BE2C (cell line): ENCODE measurements at regions not wholly inside any gene's neighbourhood (a gene's known extent, or its start where the extent isn't known, plus 50 kb on each side); places are given as distances from the start of the nearest gene placed in this dataset.
"Not testable (repeated sequence)": the region's sequence is repeated elsewhere in the genome, so short reads cannot be mapped to it uniquely, and the experiment has no call there.

Source experiments
- DNase-seq: peaks from one replicate; pipeline ENCODE4 v3.0.0-alpha.2; 2020
- H3K27me3 ChIP-seq: fragments of 250-450 bp; sonication (Bioruptor Pico); 2 replicates; pipeline ENCODE4 v1.5.1; 2020; ENCODE audit warnings: mild to moderate bottlenecking
- H3K36me3 ChIP-seq: fragments of 250-450 bp; sonication (Bioruptor Pico); 2 replicates; pipeline ENCODE4 v1.5.1; 2020; ENCODE audit warnings: mild to moderate bottlenecking
- H3K4me1 ChIP-seq: fragments of 250-450 bp; sonication (Bioruptor Pico); 2 replicates; pipeline ENCODE4 v1.5.1; 2020
- H3K4me3 ChIP-seq: 2 replicates; pipeline ENCODE4 v1.5.1; 2011; ENCODE audit warnings: low read depth, low read length
- H3K9me3 ChIP-seq: fragments of 250-450 bp; sonication (Bioruptor Pico); 2 replicates; pipeline ENCODE4 v1.5.1; 2020
- TF ChIP-seq, protein P1 (sequence below): IDR thresholded peaks from 2 replicates; pipeline ENCODE4 v1.5.1; 2012; ENCODE audit warnings: mild to moderate bottlenecking, low read depth, low read length

DNA sequence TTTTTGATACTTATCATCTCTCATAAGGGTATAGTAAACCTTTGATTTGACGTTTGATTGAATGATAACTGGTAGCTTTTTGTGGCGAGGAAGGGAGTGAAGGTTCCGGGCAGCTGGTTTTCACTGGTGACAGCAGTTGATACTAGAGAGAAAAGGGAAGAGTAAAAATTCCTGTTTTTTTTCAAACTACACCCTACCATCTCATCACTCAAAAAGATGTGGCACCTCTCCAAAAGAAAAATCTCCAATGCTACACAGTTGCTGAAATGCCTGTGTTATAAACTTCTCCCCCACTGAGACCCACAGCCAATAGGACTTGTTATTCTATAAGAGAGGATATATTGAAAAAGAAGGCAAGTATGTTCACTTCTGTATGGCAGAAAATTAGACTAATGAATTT, 154.0 kb downstream of the MAIP1 start:
- no peaks in the 10 kb centered on the region; the same call in 1 of the 2 replicates for H3K4me1 ChIP-seq
- H3K27me3 ChIP-seq = no peaks in the 10 kb centered on the region
- TF ChIP-seq, protein P1, sequence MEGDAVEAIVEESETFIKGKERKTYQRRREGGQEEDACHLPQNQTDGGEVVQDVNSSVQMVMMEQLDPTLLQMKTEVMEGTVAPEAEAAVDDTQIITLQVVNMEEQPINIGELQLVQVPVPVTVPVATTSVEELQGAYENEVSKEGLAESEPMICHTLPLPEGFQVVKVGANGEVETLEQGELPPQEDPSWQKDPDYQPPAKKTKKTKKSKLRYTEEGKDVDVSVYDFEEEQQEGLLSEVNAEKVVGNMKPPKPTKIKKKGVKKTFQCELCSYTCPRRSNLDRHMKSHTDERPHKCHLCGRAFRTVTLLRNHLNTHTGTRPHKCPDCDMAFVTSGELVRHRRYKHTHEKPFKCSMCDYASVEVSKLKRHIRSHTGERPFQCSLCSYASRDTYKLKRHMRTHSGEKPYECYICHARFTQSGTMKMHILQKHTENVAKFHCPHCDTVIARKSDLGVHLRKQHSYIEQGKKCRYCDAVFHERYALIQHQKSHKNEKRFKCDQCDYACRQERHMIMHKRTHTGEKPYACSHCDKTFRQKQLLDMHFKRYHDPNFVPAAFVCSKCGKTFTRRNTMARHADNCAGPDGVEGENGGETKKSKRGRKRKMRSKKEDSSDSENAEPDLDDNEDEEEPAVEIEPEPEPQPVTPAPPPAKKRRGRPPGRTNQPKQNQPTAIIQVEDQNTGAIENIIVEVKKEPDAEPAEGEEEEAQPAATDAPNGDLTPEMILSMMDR = no peak
- no peak overlapping the region for H3K4me3 ChIP-seq
- DNase-seq = no peak
- no peaks in the 10 kb centered on the region for H3K9me3 ChIP-seq
- H3K36me3 ChIP-seq = no peaks in the 10 kb centered on the region

DNA sequence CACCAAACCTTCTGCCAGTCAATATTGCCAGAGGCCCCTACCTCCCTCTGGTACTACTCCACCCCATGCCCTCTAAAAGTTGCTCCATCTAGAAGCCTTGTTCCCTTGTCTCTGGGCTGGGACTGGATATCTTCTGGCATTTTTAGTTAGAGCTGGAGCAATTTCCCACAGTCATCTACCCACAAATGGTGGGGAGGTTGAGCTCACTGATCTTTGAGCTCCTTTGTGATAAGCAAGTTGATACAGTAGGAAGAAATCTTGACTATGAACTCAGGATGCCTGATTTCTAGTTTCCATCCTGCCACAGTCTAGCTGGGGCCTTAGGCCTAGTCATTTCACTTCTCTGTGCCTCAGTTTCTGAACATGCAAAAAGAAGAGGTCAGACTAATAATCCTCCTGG, 155.0 kb downstream of the MAIP1 start:
- no peak for DNase-seq
- Histone ChIP-seq H3K36me3 (no peaks in the 10 kb centered on the region), H3K9me3 (no peaks in the 10 kb centered on the region), H3K4me3 (no peak overlapping the region), H3K27me3 (no peaks in the 10 kb centered on the region), H3K4me1 (no peaks in the 10 kb centered on the region)
- TF ChIP-seq, protein P1 = no peak

DNA sequence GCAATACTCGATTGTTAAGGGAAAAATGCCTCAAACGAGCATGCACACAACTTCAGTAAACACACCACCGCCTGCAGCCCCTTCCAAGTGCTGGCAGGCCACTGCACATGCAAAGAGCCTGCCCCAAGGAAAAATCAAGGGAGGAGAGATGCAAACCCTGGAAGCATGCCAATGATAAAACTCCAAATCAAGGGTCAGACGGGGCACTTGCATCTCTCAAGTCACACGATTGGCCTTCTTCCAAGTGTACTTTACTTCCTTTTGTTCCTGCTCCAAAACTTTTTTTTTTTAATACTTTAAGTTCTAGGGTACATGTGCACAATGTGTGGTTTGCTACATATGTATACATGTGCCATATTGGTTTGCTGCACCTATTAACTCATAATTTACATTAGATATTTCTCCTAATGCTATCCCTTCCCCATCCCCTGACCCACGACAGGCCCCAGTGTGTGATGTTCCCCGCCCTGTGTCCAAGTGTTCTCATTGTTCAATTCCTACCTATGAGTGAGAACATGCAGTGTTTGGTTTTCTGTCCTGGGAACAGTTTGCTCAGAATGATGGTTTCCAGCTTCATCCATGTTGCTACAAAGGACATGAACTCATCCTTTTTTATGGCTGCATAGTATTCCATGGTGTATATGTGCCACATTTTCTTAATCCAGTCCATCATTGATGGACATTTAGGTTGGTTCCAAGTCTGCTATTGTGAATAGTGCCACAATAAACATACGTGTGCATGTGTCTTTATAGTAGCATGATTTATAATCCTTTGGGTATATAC, 157.8 kb downstream of the MAIP1 start:
- not testable (repeated sequence) for H3K9me3 ChIP-seq, DNase-seq, H3K27me3 ChIP-seq, H3K4me1 ChIP-seq, H3K36me3 ChIP-seq, H3K4me3 ChIP-seq

DNA sequence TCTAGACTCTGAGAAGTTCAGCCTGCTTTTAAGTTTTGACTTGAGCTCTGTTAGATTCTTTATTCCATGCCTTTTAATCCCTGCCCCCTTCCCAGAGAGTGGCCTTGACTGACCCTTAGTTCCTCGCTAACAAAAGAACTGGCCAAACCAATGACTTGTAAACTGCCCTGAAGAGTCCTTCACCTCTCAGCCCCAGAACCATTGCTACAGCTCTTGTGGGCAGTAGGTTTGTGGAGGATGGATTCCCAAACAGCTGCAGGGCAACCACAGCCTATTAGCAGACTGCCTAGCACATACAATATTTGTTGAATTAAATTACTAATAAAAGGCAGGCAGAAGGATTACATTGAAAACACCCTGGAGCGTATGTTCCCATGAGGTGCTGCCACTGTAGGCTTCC, 163.9 kb downstream of the MAIP1 start:
- no peaks in the 10 kb centered on the region for H3K27me3 ChIP-seq

DNA sequence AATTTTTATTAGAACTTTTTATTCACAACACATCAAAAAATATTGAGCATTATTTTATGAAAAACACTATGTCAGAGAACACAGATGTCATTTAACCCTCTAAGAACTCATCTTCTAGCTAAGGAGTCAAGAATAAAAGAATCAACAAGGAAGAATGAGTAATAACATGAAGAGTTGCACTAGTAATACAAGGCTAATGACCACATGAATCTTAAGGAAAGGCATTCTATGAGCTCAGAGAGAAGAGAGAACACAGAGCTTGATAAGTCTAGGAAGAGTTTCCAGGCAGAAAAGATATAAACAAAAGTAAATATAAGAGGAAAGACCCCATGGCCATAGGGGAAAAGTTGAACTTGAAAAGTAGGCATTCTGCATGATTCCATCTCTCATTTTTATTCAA, 166.5 kb downstream of the MAIP1 start:
- H3K4me1 ChIP-seq = no peaks in the 10 kb centered on the region
- no peaks in the 10 kb centered on the region for H3K27me3 ChIP-seq
- H3K9me3 ChIP-seq = no peaks in the 10 kb centered on the region
- no peak overlapping the region for H3K4me3 ChIP-seq
- TF ChIP-seq, protein P1 = no peak
- no peak for DNase-seq
- H3K36me3 ChIP-seq = no peaks in the 10 kb centered on the region

More for the DNA sequence above, 163.9 kb downstream of the MAIP1 start:
- Histone ChIP-seq H3K4me3 (no peak overlapping the region), H3K36me3 (no peaks in the 10 kb centered on the region), H3K9me3 (no peaks in the 10 kb centered on the region), H3K4me1 (no peaks in the 10 kb centered on the region)
- no peak for DNase-seq
- TF ChIP-seq, protein P1 = no peak

DNA sequence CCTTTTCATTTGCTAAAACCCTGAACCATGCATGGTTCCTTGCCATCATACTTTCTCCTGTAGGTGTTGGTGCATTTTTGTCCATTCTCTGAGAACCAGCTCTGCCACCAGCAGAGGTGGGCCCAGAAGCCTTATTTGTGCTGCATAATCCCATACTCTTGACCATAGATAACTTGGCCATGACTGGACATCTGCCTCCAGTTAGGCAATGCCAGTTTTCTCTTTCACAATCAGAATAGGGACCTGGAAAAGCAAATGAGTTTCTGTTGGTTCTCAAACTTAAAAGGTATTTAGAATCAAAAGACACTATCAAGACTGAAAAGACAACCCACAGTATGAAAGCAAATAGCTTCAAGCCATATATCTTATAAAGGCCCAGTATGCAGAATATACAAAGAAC, 167.3 kb downstream of the MAIP1 start:
- TF ChIP-seq, protein P1 = no peak
- Histone ChIP-seq H3K9me3 (no peaks in the 10 kb centered on the region), H3K4me1 (no peaks in the 10 kb centered on the region), H3K4me3 (no peak overlapping the region), H3K27me3 (no peaks in the 10 kb centered on the region), H3K36me3 (no peaks in the 10 kb centered on the region)
- DNase-seq = no peak

DNA sequence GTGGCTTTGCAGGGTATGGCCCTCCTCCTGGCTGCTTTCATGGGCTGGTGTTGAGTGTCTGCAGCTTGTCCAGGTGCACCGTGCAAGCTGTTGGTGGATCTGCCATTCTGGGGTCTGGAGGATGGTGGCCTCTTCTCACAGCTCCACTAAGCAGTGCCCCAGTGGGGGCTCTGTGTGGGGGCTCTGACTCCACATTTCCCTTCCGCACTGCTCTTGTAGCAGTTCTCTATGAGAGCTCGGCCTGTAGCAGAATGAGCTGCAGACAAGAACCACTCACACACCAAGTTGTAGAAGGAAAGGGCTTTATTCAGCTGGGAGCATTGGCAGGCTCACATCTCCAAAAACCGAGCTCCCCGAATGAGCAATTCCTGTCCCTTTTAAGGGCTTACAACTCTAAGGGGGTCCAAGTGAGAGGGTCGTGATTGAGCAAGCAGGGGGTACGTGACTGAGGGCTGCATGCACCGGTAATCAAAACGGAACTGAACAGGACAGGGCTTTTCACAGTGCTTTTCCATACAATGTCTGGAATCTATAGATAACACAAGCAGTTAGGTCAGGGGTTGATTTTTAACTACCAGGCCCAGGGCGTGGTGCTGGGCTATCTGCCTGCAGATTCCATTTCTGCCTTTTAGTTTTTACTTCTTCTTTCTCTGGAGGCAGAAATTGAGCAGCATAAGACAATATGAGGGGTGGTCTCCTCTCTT, 169.4 kb downstream of the MAIP1 start:
- not testable (repeated sequence) for H3K9me3 ChIP-seq, H3K36me3 ChIP-seq, H3K27me3 ChIP-seq, H3K4me1 ChIP-seq, H3K4me3 ChIP-seq, DNase-seq
